ENCODE measurements at regions not wholly inside any gene's neighbourhood (a gene's known extent, or its start where the extent isn't known, plus 50 kb on each side); places are given as distances from the start of the nearest gene placed in this dataset.

GRCh38 chr21:27480841-27481261 lies 514.0 kb upstream of the ADAMTS5 start:
- TF ChIP-seq CTCF (IDR thresholded peaks at IDR 0.05) (no peak), POLR2A (IDR thresholded peaks at IDR 0.05) (no peak)

Data from uterus (tissue), 2 donors.